ENCODE measurements at regions not wholly inside any gene's neighbourhood (a gene's known extent, or its start where the extent isn't known, plus 50 kb on each side); places are given as distances from the start of the nearest gene placed in this dataset.
"Not testable (repeated sequence)": the region's sequence is repeated elsewhere in the genome, so short reads cannot be mapped to it uniquely, and the experiment has no call there.

- DNase-seq (ENCODE audit: low spot score) = not testable (repeated sequence)
Measured at GRCh38 chr7:6882321-6882721, 56.2 kb upstream of the CCZ1B start.

GRCh38 chr7:6883756-6884155, 57.7 kb upstream of the CCZ1B start:
- not testable (repeated sequence) for DNase-seq (ENCODE audit: low spot score)

- DNase-seq (ENCODE audit: low spot score) = no peak
Measured at GRCh38 chr7:6886198-6886597, 60.1 kb upstream of the CCZ1B start.

GRCh38 chr7:6888267-6889045, 62.4 kb upstream of the CCZ1B start:
- not testable (repeated sequence) for DNase-seq (ENCODE audit: low spot score)

- no peak for DNase-seq (ENCODE audit: low spot score)
Measured at GRCh38 chr7:6889252-6889812, 63.3 kb upstream of the CCZ1B start.

GRCh38 chr7:6902097-6902518, 76.0 kb upstream of the CCZ1B start:
- not testable (repeated sequence) for DNase-seq (ENCODE audit: low spot score)

- DNase-seq (ENCODE audit: low spot score) = not testable (repeated sequence)
Measured at GRCh38 chr7:6903289-6903688, 77.2 kb upstream of the CCZ1B start.

- not testable (repeated sequence) for DNase-seq (ENCODE audit: low spot score)
Measured at GRCh38 chr7:6903792-6904191, 77.7 kb upstream of the CCZ1B start.

- no peak for DNase-seq (ENCODE audit: low spot score)
Measured at GRCh38 chr7:6917258-6917657, 91.2 kb upstream of the CCZ1B start.

GRCh38 chr7:6919169-6919568, 93.1 kb upstream of the CCZ1B start:
- DNase-seq (ENCODE audit: low spot score) = not testable (repeated sequence)

- not testable (repeated sequence) for DNase-seq (ENCODE audit: low spot score)
Measured at GRCh38 chr7:6924523-6924922, 98.4 kb upstream of the CCZ1B start.

- not testable (repeated sequence) for DNase-seq (ENCODE audit: low spot score)
Measured at GRCh38 chr7:6926193-6927174, 100.4 kb upstream of the CCZ1B start.

- not testable (repeated sequence) for DNase-seq (ENCODE audit: low spot score)
Measured at GRCh38 chr7:6927643-6928042, 101.6 kb upstream of the CCZ1B start.

- not testable (repeated sequence) for DNase-seq (ENCODE audit: low spot score)
Measured at GRCh38 chr7:6929588-6929987, 103.5 kb upstream of the CCZ1B start.

GRCh38 chr7:6930081-6930635, 104.1 kb upstream of the CCZ1B start:
- DNase-seq (ENCODE audit: low spot score) = not testable (repeated sequence)

GRCh38 chr7:6930787-6931186, 104.7 kb upstream of the CCZ1B start:
- not testable (repeated sequence) for DNase-seq (ENCODE audit: low spot score)

GRCh38 chr7:6931456-6931855, 105.4 kb upstream of the CCZ1B start:
- not testable (repeated sequence) for DNase-seq (ENCODE audit: low spot score)

- DNase-seq (ENCODE audit: low spot score) = not testable (repeated sequence)
Measured at GRCh38 chr7:6933954-6934632, 108.0 kb upstream of the CCZ1B start.

- DNase-seq (ENCODE audit: low spot score) = no peak
Measured at GRCh38 chr7:6934981-6935380, 108.9 kb upstream of the CCZ1B start.

GRCh38 chr7:6936626-6937025, 110.6 kb upstream of the CCZ1B start:
- DNase-seq (ENCODE audit: low spot score) = not testable (repeated sequence)

GRCh38 chr7:6937746-6938145, 111.7 kb upstream of the CCZ1B start:
- not testable (repeated sequence) for DNase-seq (ENCODE audit: low spot score)

Measured in HuH-7 (cell line).